ENCODE measurements at regions not wholly inside any gene's neighbourhood (a gene's known extent, or its start where the extent isn't known, plus 50 kb on each side); places are given as distances from the start of the nearest gene placed in this dataset.

GRCh38 chr20:48527771-48528170 lies 300.0 kb downstream of the PREX1 start:
- H3K27me3 Mint-ChIP-seq (ENCODE audit: low read depth) = no peaks in the 10 kb centered on the region
- ChIA-PET POLR2A (no interaction called here), CTCF (interaction anchor here (4.1 kb wide), 1 partner anchor 93 kb away, joined by 13 read pairs; no protein-coding TSS in a partner anchor)
- H3K4me1 Mint-ChIP-seq = no peaks in the 10 kb centered on the region
- DNase-seq (ENCODE audit: low spot score) = no peak
- no peak overlapping the region for H3K4me3 Mint-ChIP-seq
- no peaks in the 10 kb centered on the region for H3K9me3 Mint-ChIP-seq
- no peak overlapping the region for H3K27ac Mint-ChIP-seq
- ATAC-seq = no peak
- TF ChIP-seq NFE2L1 (CRISPR knock-in tag; IDR thresholded peaks at IDR 0.05) (no peak), MAX (CRISPR knock-in tag; IDR thresholded peaks at IDR 0.05) (no peak), ZNF396 (CRISPR knock-in tag; IDR thresholded peaks at IDR 0.05; ENCODE audit: borderline replicate concordance) (no peak), JUN (CRISPR knock-in tag; IDR thresholded peaks at IDR 0.05) (no peak), KAT7 (CRISPR knock-in tag; IDR thresholded peaks at IDR 0.05; ENCODE audit: borderline replicate concordance) (no peak), IRF1 (CRISPR knock-in tag; IDR thresholded peaks at IDR 0.05) (no peak), FOXK1 (CRISPR knock-in tag; IDR thresholded peaks at IDR 0.05) (no peak), CBFB (CRISPR knock-in tag; IDR thresholded peaks at IDR 0.05; ENCODE audit: low read depth) (no peak), RORB (CRISPR knock-in tag; IDR thresholded peaks at IDR 0.05) (no peak), E2F5 (CRISPR knock-in tag; IDR thresholded peaks at IDR 0.05) (no peak), ZNF317 (CRISPR knock-in tag; IDR thresholded peaks at IDR 0.05; ENCODE audit: borderline replicate concordance, low read depth) (no peak), HMGXB4 (CRISPR knock-in tag; IDR thresholded peaks at IDR 0.05) (no peak), SOX15 (CRISPR knock-in tag; IDR thresholded peaks at IDR 0.05) (no peak), CREB1 (CRISPR knock-in tag; IDR thresholded peaks at IDR 0.05) (no peak), EMX1 (CRISPR knock-in tag; IDR thresholded peaks at IDR 0.05) (no peak), SMAD3 (CRISPR knock-in tag; IDR thresholded peaks at IDR 0.05; ENCODE audit: borderline replicate concordance) (no peak)
- TF ChIP-seq, protein P1, sequence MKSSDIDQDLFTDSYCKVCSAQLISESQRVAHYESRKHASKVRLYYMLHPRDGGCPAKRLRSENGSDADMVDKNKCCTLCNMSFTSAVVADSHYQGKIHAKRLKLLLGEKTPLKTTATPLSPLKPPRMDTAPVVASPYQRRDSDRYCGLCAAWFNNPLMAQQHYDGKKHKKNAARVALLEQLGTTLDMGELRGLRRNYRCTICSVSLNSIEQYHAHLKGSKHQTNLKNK (CRISPR knock-in tag; IDR thresholded peaks at IDR 0.05) = no peak
- TF ChIP-seq, protein P2, sequence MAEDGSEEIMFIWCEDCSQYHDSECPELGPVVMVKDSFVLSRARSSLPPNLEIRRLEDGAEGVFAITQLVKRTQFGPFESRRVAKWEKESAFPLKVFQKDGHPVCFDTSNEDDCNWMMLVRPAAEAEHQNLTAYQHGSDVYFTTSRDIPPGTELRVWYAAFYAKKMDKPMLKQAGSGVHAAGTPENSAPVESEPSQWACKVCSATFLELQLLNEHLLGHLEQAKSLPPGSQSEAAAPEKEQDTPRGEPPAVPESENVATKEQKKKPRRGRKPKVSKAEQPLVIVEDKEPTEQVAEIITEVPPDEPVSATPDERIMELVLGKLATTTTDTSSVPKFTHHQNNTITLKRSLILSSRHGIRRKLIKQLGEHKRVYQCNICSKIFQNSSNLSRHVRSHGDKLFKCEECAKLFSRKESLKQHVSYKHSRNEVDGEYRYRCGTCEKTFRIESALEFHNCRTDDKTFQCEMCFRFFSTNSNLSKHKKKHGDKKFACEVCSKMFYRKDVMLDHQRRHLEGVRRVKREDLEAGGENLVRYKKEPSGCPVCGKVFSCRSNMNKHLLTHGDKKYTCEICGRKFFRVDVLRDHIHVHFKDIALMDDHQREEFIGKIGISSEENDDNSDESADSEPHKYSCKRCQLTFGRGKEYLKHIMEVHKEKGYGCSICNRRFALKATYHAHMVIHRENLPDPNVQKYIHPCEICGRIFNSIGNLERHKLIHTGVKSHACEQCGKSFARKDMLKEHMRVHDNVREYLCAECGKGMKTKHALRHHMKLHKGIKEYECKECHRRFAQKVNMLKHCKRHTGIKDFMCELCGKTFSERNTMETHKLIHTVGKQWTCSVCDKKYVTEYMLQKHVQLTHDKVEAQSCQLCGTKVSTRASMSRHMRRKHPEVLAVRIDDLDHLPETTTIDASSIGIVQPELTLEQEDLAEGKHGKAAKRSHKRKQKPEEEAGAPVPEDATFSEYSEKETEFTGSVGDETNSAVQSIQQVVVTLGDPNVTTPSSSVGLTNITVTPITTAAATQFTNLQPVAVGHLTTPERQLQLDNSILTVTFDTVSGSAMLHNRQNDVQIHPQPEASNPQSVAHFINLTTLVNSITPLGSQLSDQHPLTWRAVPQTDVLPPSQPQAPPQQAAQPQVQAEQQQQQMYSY (CRISPR knock-in tag; IDR thresholded peaks at IDR 0.05) = no peak
- TF ChIP-seq, protein P3, sequence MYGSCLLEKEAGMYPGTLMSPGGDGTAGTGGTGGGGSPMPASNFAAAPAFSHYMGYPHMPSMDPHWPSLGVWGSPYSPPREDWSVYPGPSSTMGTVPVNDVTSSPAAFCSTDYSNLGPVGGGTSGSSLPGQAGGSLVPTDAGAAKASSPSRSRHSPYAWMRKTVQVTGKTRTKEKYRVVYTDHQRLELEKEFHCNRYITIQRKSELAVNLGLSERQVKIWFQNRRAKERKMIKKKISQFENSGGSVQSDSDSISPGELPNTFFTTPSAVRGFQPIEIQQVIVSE (CRISPR knock-in tag; IDR thresholded peaks at IDR 0.05; ENCODE audit: borderline replicate concordance) = no peak
- TF ChIP-seq, protein P4, sequence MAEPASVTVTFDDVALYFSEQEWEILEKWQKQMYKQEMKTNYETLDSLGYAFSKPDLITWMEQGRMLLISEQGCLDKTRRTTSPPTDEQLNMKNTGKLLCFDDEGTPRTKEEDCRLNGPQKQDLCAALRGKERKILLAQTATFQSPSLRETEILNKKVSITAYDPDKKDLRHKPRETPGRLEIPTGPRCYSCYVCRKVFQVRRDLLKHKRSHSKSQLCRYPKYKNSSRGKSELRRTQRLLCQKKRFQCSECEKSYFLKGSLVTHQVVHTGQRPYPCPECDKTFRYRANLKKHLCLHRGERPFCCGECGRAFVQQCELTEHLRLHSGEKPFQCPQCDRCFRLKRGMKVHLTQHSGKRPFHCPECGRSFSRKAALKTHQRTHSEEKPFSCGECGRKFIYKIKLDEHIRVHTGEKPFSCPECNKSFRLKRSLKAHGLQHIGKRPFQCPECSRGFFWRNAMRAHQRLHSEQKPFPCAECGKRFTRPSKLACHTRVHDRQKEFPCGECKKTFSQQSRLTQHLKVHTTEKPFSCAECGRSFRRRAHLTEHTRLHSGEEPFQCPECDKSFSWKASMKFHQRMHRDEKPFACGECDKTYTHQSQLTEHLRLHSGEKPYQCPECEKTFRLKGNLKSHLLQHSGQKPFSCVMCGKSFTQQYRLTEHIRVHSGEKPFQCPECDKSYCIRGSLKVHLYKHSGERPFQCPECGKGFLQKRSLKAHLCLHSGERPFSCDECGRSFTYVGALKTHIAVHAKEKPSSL (CRISPR knock-in tag; conservative IDR thresholded peaks at IDR 0.05) = no peak
- no peaks in the 10 kb centered on the region for H3K36me3 Mint-ChIP-seq
